H1 (cell line): ENCODE measurements at regions not wholly inside any gene's neighbourhood (a gene's known extent, or its start where the extent isn't known, plus 50 kb on each side); places are given as distances from the start of the nearest gene placed in this dataset.

ENCODE experiments used
- TF ChIP-seq, protein P1 (sequence below), 3 experiments: IDR thresholded peaks; 1 replicate in 2 of 3; 2 replicates in 1 of 3; pipeline versions ENCODE4 v1.5.1 to v1.6.1; 2011; ENCODE audit warnings: low read length in 3 of 3, mild to moderate bottlenecking in 3 of 3, inconsistent platforms in 2 of 3, low read depth in 1 of 3, moderate library complexity in 1 of 3; ENCODE audit not compliant: insufficient read depth in 1 of 3; ENCODE audit errors: control extremely low read depth in 1 of 3

DNA sequence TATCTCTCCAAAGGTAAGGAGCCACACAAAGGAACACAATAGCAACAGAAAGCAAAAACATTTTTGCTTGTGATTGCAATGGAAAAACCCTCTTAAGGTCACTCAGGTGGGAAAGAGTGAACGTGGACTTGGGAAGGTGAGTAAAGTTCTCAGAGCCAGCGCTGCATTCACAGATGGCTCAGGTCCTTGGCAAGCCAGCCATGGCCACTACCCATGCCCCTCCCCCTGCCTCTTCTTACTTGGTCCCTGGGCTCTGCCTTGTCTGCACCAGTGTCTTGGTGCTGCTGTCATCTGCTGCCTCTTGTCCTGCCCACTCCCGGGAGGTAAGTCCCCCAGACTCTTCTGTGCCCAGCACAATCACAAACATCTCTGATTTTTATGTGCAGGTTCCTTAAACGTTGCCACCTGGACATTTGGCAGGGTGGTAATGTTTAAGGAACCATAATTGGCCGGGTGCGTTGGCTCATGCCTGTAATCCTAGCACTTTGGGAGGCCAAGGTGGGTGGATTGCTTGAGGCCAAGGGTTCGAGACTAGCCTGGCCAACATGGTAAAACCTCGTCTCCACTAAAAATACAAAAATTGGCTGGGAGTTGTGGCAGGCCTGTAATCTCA, 74.6 kb downstream of the FEM1C start (continued):
- TF ChIP-seq, protein P1, sequence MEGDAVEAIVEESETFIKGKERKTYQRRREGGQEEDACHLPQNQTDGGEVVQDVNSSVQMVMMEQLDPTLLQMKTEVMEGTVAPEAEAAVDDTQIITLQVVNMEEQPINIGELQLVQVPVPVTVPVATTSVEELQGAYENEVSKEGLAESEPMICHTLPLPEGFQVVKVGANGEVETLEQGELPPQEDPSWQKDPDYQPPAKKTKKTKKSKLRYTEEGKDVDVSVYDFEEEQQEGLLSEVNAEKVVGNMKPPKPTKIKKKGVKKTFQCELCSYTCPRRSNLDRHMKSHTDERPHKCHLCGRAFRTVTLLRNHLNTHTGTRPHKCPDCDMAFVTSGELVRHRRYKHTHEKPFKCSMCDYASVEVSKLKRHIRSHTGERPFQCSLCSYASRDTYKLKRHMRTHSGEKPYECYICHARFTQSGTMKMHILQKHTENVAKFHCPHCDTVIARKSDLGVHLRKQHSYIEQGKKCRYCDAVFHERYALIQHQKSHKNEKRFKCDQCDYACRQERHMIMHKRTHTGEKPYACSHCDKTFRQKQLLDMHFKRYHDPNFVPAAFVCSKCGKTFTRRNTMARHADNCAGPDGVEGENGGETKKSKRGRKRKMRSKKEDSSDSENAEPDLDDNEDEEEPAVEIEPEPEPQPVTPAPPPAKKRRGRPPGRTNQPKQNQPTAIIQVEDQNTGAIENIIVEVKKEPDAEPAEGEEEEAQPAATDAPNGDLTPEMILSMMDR (IDR thresholded peaks at IDR 0.05; ENCODE audit: control extremely low read depth in 1 of 3, insufficient read depth in 1 of 3, low read depth in 1 of 3, low read length in 3 of 3) = no peak
- TF ChIP-seq, all 59 proteins: peak for 0
